Left lung (tissue), 4 donors: ENCODE measurements at regions not wholly inside any gene's neighbourhood (a gene's known extent, or its start where the extent isn't known, plus 50 kb on each side); places are given as distances from the start of the nearest gene placed in this dataset.

Experiments used
- ATAC-seq: fragments of 200-7000 bp; cut with Tn5 transposase; one replicate; pipeline ENCODE4 v1.9.1; 2020; ENCODE audit warnings: moderate library complexity
- DNase-seq, 4 donors: peaks; one replicate each; pipeline ENCODE4 v3.0.0-alpha.2; 2013 to 2020
- H3K27ac ChIP-seq, 2 donors: fragments of 200-600 bp; sonication (generic) in 1 of 2; one replicate each; pipeline versions ENCODE4 v1.5.0 to v1.8.0; 2020 to 2021
- H3K27me3 ChIP-seq, 2 donors: fragments of 200-600 bp; sonication (generic) in 1 of 2; one replicate each; pipeline versions ENCODE4 v1.5.0 to v1.8.0; 2020 to 2021
- H3K36me3 ChIP-seq, 2 donors: fragments of 200-600 bp; sonication (generic) in 1 of 2; one replicate each; pipeline versions ENCODE4 v1.5.0 to v1.8.0; 2020 to 2021
- H3K4me1 ChIP-seq, 2 donors: fragments of 200-600 bp; one replicate each; pipeline ENCODE4 v1.8.0; 2021
- H3K4me3 ChIP-seq, 2 donors: fragments of 200-600 bp; sonication (generic) in 1 of 2; one replicate each; pipeline versions ENCODE4 v1.5.0 to v1.8.0; 2020 to 2021; ENCODE audit warnings: mild to moderate bottlenecking in 1 of 2
- H3K9me3 ChIP-seq, 2 donors: fragments of 200-600 bp; sonication (generic) in 1 of 2; one replicate each; pipeline versions ENCODE4 v1.5.0 to v1.8.0; 2020 to 2021
- CTCF ChIP-seq, 2 donors: fragments of 200-600 bp; sonication (generic) in 1 of 2; IDR thresholded peaks; one replicate each; pipeline versions ENCODE4 v1.5.0 to v1.8.0; 2021; ENCODE audit warnings: antibody characterized with exemption in 2 of 2
- intact Hi-C, 2 donors: fragments of 100-400 bp; cut with DNase I; formaldehyde crosslinking; loops; one replicate each; pipeline versions ENCODE4 v1.11.2 to v1.14.2; 2022
- donor health status: DM: no; HTN: yes; CAD: no.
- donor health status: DM: no; HTN: no; CAD: no.

GRCh38 chr2:8045081-8045614, 636.7 kb upstream of the ID2 start:
- intact Hi-C loops, result no loop called here
- TF ChIP-seq CTCF (IDR thresholded peaks at IDR 0.05), result no peak
- H3K36me3 ChIP-seq, result no peaks in the 10 kb centered on the region
- no peak overlapping the region for H3K4me3 ChIP-seq
- DNase-seq (no peak), ATAC-seq (no peak)
- H3K27ac ChIP-seq, result no peak overlapping the region
- H3K27me3 ChIP-seq, result no peaks in the 10 kb centered on the region
- no peaks in the 10 kb centered on the region for H3K9me3 ChIP-seq
- H3K4me1 ChIP-seq, result no peaks in the 10 kb centered on the region

DNA sequence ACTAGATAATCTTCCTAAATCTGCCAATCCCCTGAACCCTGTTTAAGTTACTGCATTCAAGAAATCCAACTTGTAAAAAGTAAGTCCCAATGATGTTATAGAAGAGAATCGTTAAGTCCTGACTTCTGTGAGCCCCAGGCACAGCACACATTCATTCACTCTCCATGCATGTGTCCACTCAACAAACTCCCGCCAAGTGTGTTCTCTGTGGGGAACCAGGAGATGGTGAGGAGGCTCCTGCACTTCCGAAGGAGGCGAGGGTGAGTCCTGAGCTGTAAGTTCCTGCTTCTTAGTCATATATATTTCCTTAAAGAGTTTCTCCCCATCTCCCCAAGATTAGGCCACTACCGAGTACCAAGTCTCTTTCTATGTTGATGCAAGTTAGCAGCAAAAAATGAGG, 635.0 kb upstream of the ID2 start:
- Histone ChIP-seq H3K4me1 (no peaks in the 10 kb centered on the region), H3K27me3 (no peaks in the 10 kb centered on the region), H3K9me3 (no peaks in the 10 kb centered on the region), H3K4me3 (no peak overlapping the region), H3K36me3 (no peaks in the 10 kb centered on the region), H3K27ac (no peak overlapping the region)
- intact Hi-C loops, result no loop called here
- ATAC-seq (no peak), DNase-seq (no peak)
- TF ChIP-seq CTCF (IDR thresholded peaks at IDR 0.05), result no peak

- no peaks in the 10 kb centered on the region for H3K4me1 ChIP-seq
- intact Hi-C loops, result no loop called here
- no peak overlapping the region for H3K4me3 ChIP-seq
- no peak overlapping the region for H3K27ac ChIP-seq
- H3K27me3 ChIP-seq, result no peaks in the 10 kb centered on the region
- peak in 2 of 4 donors; percentile 5 to 7 for DNase-seq
- no peaks in the 10 kb centered on the region for H3K36me3 ChIP-seq
- no peak for TF ChIP-seq CTCF (IDR thresholded peaks at IDR 0.05)
- no peaks in the 10 kb centered on the region for H3K9me3 ChIP-seq
- ATAC-seq, result no peak
These were observed 632.7 kb upstream of the ID2 start for GRCh38 chr2:8049176-8049575.

DNA sequence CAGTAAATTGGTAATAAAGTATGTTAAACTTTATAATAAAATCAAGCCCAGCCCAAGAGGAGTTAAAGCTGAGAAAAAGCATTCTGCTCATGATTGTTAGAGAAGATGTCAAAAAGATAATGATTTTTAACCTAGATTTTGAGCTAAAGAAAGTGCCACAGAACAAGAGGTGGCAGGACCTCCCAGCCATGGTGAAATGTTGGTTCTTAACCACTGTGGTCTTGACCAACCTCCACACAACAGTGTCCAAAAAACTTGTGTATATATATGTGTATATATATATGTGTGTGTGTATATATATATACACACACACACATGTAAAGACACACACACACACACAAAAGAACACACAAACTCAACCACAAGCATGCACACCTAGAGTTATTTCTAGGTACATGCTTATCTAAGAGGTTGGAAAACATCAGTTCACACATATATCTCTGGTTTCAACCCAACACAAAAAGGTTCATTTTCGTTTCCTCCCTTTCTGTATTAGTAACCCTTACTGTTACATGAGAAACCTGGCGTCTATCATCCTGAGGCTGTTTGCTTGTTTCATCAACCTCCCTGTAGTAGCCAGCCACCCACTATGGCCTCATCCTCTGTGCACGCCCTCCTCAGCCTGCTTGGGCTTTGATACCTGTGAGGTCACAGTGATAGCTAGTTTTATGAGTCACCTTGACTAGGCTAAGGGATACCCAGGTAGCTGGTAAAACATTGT, 631.8 kb upstream of the ID2 start:
- Histone ChIP-seq H3K27me3 (no peaks in the 10 kb centered on the region), H3K4me1 (no peaks in the 10 kb centered on the region), H3K27ac (no peak overlapping the region), H3K9me3 (no peaks in the 10 kb centered on the region), H3K36me3 (no peaks in the 10 kb centered on the region), H3K4me3 (no peak overlapping the region)
- ATAC-seq (no peak), DNase-seq (no peak)
- TF ChIP-seq CTCF (IDR thresholded peaks at IDR 0.05), result no peak
- intact Hi-C loops, result no loop called here

DNA sequence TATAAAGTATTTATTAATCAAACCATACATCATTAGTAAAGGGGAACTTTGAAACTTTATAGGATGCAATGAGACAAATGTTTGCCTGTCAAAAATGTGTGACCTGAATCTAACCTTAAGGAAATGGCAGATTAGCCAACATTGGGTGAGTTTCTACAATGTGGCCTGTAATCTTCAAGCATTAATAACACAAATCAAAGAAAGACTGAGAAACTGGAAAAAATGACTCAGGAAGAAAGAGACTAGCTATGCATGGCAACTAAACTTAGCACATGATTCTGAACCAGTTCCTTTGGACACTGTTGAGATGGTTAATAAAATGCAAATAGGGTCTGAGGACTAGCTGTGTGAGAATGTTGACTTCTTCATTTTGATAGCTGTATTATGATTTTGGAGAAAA, 628.6 kb upstream of the ID2 start:
- no peak for ATAC-seq
- Histone ChIP-seq H3K27ac (no peak overlapping the region), H3K36me3 (no peaks in the 10 kb centered on the region), H3K4me3 (no peak overlapping the region), H3K9me3 (no peaks in the 10 kb centered on the region), H3K4me1 (peaks cover 0 to 5% of the 10 kb centered on the region in 2 donors), H3K27me3 (no peaks in the 10 kb centered on the region)
- intact Hi-C loops, result no loop called here
- no peak for DNase-seq
- TF ChIP-seq CTCF (IDR thresholded peaks at IDR 0.05), result no peak
